Omental fat pad (tissue), 3 donors: ENCODE measurements at regions not wholly inside any gene's neighbourhood (a gene's known extent, or its start where the extent isn't known, plus 50 kb on each side); places are given as distances from the start of the nearest gene placed in this dataset.

Experiments
- ATAC-seq: fragments of 150-250 bp; one replicate; pipeline ENCODE4 v1.9.1; 2016; ENCODE audit warnings: mild to moderate bottlenecking, moderate library complexity; ENCODE audit not compliant: low FRiP score
- DNase-seq: peaks from one replicate; pipeline ENCODE4 v3.0.0-alpha.2; 2019; ENCODE audit warnings: low spot score
- TF ChIP-seq, protein P1 (sequence below), 3 donors: fragments of 450-650 bp; IDR thresholded peaks; one replicate each; pipeline ENCODE4 v1.5.1; 2016 to 2017; ENCODE audit warnings: antibody characterized with exemption in 3 of 3, mild to moderate bottlenecking in 3 of 3, moderate library complexity in 2 of 3

GRCh38 chr1:29901624-29902325, 665.5 kb downstream of the PTPRU start:
- ATAC-seq: no peak
- DNase-seq: no peak
- TF ChIP-seq, protein P1, sequence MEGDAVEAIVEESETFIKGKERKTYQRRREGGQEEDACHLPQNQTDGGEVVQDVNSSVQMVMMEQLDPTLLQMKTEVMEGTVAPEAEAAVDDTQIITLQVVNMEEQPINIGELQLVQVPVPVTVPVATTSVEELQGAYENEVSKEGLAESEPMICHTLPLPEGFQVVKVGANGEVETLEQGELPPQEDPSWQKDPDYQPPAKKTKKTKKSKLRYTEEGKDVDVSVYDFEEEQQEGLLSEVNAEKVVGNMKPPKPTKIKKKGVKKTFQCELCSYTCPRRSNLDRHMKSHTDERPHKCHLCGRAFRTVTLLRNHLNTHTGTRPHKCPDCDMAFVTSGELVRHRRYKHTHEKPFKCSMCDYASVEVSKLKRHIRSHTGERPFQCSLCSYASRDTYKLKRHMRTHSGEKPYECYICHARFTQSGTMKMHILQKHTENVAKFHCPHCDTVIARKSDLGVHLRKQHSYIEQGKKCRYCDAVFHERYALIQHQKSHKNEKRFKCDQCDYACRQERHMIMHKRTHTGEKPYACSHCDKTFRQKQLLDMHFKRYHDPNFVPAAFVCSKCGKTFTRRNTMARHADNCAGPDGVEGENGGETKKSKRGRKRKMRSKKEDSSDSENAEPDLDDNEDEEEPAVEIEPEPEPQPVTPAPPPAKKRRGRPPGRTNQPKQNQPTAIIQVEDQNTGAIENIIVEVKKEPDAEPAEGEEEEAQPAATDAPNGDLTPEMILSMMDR (IDR thresholded peaks at IDR 0.05): no peak

DNA sequence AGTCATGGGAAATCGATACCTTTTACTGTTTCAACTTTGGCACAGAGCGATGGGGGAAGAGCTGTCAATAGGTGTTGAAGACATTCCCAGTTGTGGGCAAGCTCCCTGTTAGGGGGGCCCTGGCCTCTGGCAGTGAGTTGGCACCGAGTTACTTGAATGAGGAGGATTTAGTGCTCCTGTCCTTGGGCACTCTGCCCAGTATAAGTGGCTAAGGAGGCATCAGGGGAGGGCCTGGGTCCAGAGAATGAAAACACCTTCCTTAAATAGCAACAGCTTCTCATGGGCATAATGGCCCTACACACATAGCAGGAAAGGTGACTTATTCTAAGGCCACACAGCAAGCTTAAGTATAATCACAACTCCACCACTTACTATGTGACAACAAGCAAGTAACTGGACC, 664.4 kb downstream of the PTPRU start:
- TF ChIP-seq, protein P1 (IDR thresholded peaks at IDR 0.05): no peak
- no peak for DNase-seq
- ATAC-seq: no peak

- DNase-seq (no peak), ATAC-seq (no peak)
- TF ChIP-seq, protein P1 (IDR thresholded peaks at IDR 0.05): no peak
These were observed 663.9 kb downstream of the PTPRU start for GRCh38 chr1:29900104-29900679.

GRCh38 chr1:29896791-29897714, 660.7 kb downstream of the PTPRU start:
- TF ChIP-seq, protein P1 (IDR thresholded peaks at IDR 0.05): no peak
- DNase-seq (no peak), ATAC-seq (no peak)

GRCh38 chr1:29896300-29896699, 660.0 kb downstream of the PTPRU start:
- DNase-seq (no peak), ATAC-seq (no peak)
- TF ChIP-seq, protein P1 (IDR thresholded peaks at IDR 0.05): no peak

- no peak for ATAC-seq
- no peak for DNase-seq
- TF ChIP-seq, protein P1 (IDR thresholded peaks at IDR 0.05): no peak
These were observed 658.9 kb downstream of the PTPRU start for GRCh38 chr1:29895201-29895600.
